ENCODE measurements at regions not wholly inside any gene's neighbourhood (a gene's known extent, or its start where the extent isn't known, plus 50 kb on each side); places are given as distances from the start of the nearest gene placed in this dataset.

DNA sequence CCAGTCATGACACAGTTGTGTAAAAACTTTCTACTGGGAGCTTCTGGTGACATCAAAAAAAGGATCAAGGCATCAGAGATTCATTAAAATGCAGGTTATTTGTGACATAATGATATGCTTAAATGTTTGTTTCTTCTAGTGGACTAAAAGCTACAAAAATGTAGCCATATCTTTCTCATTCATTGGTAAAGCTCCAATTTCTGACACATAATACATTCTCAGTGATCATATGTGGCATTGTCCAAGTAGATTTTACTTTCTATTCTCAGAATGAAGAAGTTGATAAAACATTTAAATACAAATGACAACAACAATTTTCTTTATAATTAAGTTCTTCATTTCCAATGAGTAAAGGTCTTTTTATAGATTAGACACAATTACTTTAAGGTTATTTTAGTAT lies 71.0 kb upstream of the ARHGEF26 start:
- H3K4me1 ChIP-seq: no peaks in the 10 kb centered on the region
- no peaks in the 10 kb centered on the region for H3K36me3 ChIP-seq
- H3K27ac ChIP-seq: no peak overlapping the region
- no peaks in the 10 kb centered on the region for H3K27me3 ChIP-seq
- H3K9me3 ChIP-seq: no peaks in the 10 kb centered on the region
- no peak for DNase-seq
- TF ChIP-seq CTCF (IDR thresholded peaks at IDR 0.05) (no peak), POLR2A (IDR thresholded peaks at IDR 0.05) (no peak)
- no peak for ATAC-seq
- intact Hi-C loops (cut with DNase I): no loop called here
- H3K4me3 ChIP-seq: no peak overlapping the region

GRCh38 chr3:154050766-154051165 lies 70.4 kb upstream of the ARHGEF26 start:
- Histone ChIP-seq H3K4me3 (no peak overlapping the region), H3K27ac (no peak overlapping the region), H3K27me3 (no peaks in the 10 kb centered on the region), H3K4me1 (no peaks in the 10 kb centered on the region), H3K36me3 (no peaks in the 10 kb centered on the region), H3K9me3 (no peaks in the 10 kb centered on the region)
- intact Hi-C loops (cut with DNase I): no loop called here
- DNase-seq (no peak), ATAC-seq (no peak)
- no peak for TF ChIP-seq CTCF (IDR thresholded peaks at IDR 0.05)
- TF ChIP-seq POLR2A (IDR thresholded peaks at IDR 0.05): no peak

- WGBS (ENCODE audit: insufficient coverage, low coverage, low lambda C conversion rate, missing lambda C conversion rate): 70% methylated on average over 6 of the region's 6 CpGs
- intact Hi-C loops (cut with DNase I): no loop called here
- Histone ChIP-seq H3K27me3 (no peaks in the 10 kb centered on the region), H3K27ac (no peak overlapping the region), H3K9me3 (no peaks in the 10 kb centered on the region), H3K4me3 (no peak overlapping the region), H3K4me1 (no peaks in the 10 kb centered on the region), H3K36me3 (no peaks in the 10 kb centered on the region)
- ATAC-seq (no peak), DNase-seq (no peak)
- TF ChIP-seq POLR2A (IDR thresholded peaks at IDR 0.05) (no peak), CTCF (IDR thresholded peaks at IDR 0.05) (no peak)
Measured at GRCh38 chr3:154059833-154060232, 61.4 kb upstream of the ARHGEF26 start.

DNA sequence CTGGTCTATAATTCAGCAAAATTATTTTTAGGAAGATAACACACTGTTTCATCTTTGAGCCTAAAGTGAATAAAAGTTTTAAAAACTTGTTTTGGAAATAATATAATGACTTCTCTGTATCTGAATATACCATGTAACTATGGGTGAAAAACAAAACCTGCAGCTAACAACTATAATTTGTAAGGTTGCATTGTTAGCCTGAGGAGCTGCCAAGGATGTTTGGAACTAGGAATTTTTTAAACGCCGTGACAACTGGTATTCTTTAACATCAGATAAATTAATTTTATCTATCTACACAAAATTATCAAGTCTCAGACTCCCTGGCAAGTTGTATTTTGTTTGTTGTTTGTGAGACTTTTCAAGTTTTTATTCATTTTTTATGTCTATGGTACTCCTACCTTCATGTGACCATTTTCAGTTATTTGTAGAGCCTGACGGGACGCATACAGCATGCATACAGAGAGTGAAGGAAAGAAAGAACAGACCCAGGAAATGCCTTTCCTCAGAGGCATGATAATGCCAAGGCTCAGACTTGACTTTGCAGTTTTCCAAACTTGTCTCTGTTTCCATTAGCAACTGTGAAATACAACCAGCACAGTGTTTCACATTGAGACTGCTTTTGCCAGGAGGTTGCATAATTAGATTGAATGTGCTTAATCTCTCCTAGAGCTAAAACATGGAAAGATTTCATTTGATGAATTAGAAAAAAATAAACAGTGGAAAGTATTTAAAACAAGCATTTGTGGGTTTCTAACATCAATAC lies 60.8 kb upstream of the ARHGEF26 start:
- TF ChIP-seq POLR2A (IDR thresholded peaks at IDR 0.05): no peak
- no peak for TF ChIP-seq CTCF (IDR thresholded peaks at IDR 0.05)
- Histone ChIP-seq H3K36me3 (no peaks in the 10 kb centered on the region), H3K27ac (no peak overlapping the region), H3K27me3 (no peaks in the 10 kb centered on the region), H3K4me3 (no peak overlapping the region), H3K9me3 (no peaks in the 10 kb centered on the region), H3K4me1 (no peaks in the 10 kb centered on the region)
- intact Hi-C loops (cut with DNase I): no loop called here
- ATAC-seq (no peak), DNase-seq (no peak)
- WGBS (ENCODE audit: insufficient coverage, low coverage, low lambda C conversion rate, missing lambda C conversion rate): 67% methylated on average over 4 of the region's 4 CpGs

DNA sequence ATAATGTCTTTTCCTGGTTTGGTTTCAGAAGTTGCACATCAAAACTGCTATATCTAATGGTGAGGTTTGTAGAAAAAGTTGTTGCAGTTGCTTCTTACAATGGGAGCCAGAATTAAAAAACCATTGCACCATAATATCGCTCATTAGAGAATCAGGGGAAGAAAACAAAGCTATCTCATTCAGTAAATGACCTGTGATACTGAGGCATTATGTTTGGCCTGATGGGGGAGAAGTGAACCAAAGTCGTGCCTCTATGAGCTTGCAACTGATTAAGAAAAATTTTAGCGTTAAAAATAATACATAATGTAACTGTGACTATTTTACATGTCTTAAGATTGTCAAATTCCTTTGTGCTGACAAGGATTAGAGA lies 60.2 kb upstream of the ARHGEF26 start:
- no peak for DNase-seq
- Histone ChIP-seq H3K36me3 (no peaks in the 10 kb centered on the region), H3K4me3 (no peak overlapping the region), H3K27me3 (no peaks in the 10 kb centered on the region), H3K9me3 (no peaks in the 10 kb centered on the region), H3K27ac (no peak overlapping the region), H3K4me1 (no peaks in the 10 kb centered on the region)
- no peak for ATAC-seq
- TF ChIP-seq CTCF (IDR thresholded peaks at IDR 0.05) (no peak), POLR2A (IDR thresholded peaks at IDR 0.05) (no peak)
- WGBS (ENCODE audit: insufficient coverage, low coverage, low lambda C conversion rate, missing lambda C conversion rate): 53% methylated on average over 3 of the region's 3 CpGs
- intact Hi-C loops (cut with DNase I): no loop called here
